ENCODE measurements at regions not wholly inside any gene's neighbourhood (a gene's known extent, or its start where the extent isn't known, plus 50 kb on each side); places are given as distances from the start of the nearest gene placed in this dataset.

- Histone ChIP-seq H3K9ac (no peak overlapping the region), H4K20me1 (no peaks in the 10 kb centered on the region), H3K4me2 (no peak overlapping the region), H3K27ac (no peak overlapping the region), H3K4me1 (no peaks in the 10 kb centered on the region), H3K9me3 (no peaks in the 10 kb centered on the region), H3K36me3 (no peaks in the 10 kb centered on the region), H3K4me3 (no peak overlapping the region), H3K27me3 (no peaks in the 10 kb centered on the region)
- no peak for TF ChIP-seq Cebpa-rat (IDR thresholded peaks at IDR 0.05)
These were observed 390.4 kb upstream of the CDH6 start for GRCh38 chr5:30802961-30803705.

GRCh38 chr5:30781643-30782042 is 411.8 kb upstream of the CDH6 start:
- no peaks in the 10 kb centered on the region for H3K4me1 ChIP-seq
- no peaks in the 10 kb centered on the region for H3K9me3 ChIP-seq
- no peak for TF ChIP-seq Cebpa-rat (IDR thresholded peaks at IDR 0.05)
- no peaks in the 10 kb centered on the region for H3K27me3 ChIP-seq
- no peaks in the 10 kb centered on the region for H3K36me3 ChIP-seq
- no peak overlapping the region for H3K9ac ChIP-seq
- no peak overlapping the region for H3K27ac ChIP-seq
- no peak overlapping the region for H3K4me2 ChIP-seq
- H4K20me1 ChIP-seq: no peaks in the 10 kb centered on the region
- H3K4me3 ChIP-seq: no peak overlapping the region

GRCh38 chr5:30768056-30768690 is 425.3 kb upstream of the CDH6 start:
- H3K4me2 ChIP-seq: no peak overlapping the region
- no peak overlapping the region for H3K9ac ChIP-seq
- H3K9me3 ChIP-seq: no peaks in the 10 kb centered on the region
- H3K4me1 ChIP-seq: no peaks in the 10 kb centered on the region
- H3K27me3 ChIP-seq: no peaks in the 10 kb centered on the region
- no peak overlapping the region for H3K4me3 ChIP-seq
- no peaks in the 10 kb centered on the region for H4K20me1 ChIP-seq
- no peaks in the 10 kb centered on the region for H3K36me3 ChIP-seq
- no peak for TF ChIP-seq Cebpa-rat (IDR thresholded peaks at IDR 0.05)
- H3K27ac ChIP-seq: no peak overlapping the region

GRCh38 chr5:30765706-30766105 is 427.8 kb upstream of the CDH6 start:
- no peaks in the 10 kb centered on the region for H3K4me1 ChIP-seq
- no peaks in the 10 kb centered on the region for H4K20me1 ChIP-seq
- H3K4me2 ChIP-seq: no peak overlapping the region
- no peaks in the 10 kb centered on the region for H3K27me3 ChIP-seq
- no peak overlapping the region for H3K4me3 ChIP-seq
- H3K27ac ChIP-seq: no peak overlapping the region
- no peak overlapping the region for H3K9ac ChIP-seq
- no peaks in the 10 kb centered on the region for H3K36me3 ChIP-seq
- no peaks in the 10 kb centered on the region for H3K9me3 ChIP-seq
- TF ChIP-seq Cebpa-rat (IDR thresholded peaks at IDR 0.05): no peak

- no peak for TF ChIP-seq Cebpa-rat (IDR thresholded peaks at IDR 0.05)
- Histone ChIP-seq H3K27ac (no peak overlapping the region), H4K20me1 (no peaks in the 10 kb centered on the region), H3K4me2 (no peak overlapping the region), H3K27me3 (no peaks in the 10 kb centered on the region), H3K36me3 (no peaks in the 10 kb centered on the region), H3K9ac (no peak overlapping the region), H3K4me3 (no peak overlapping the region), H3K4me1 (no peaks in the 10 kb centered on the region), H3K9me3 (no peaks in the 10 kb centered on the region)
These were observed 428.3 kb upstream of the CDH6 start for GRCh38 chr5:30765227-30765626.

GRCh38 chr5:30764704-30765103 is 428.8 kb upstream of the CDH6 start:
- no peak overlapping the region for H3K4me2 ChIP-seq
- no peaks in the 10 kb centered on the region for H4K20me1 ChIP-seq
- H3K36me3 ChIP-seq: no peaks in the 10 kb centered on the region
- H3K4me3 ChIP-seq: no peak overlapping the region
- no peaks in the 10 kb centered on the region for H3K27me3 ChIP-seq
- no peak overlapping the region for H3K9ac ChIP-seq
- no peak for TF ChIP-seq Cebpa-rat (IDR thresholded peaks at IDR 0.05)
- no peak overlapping the region for H3K27ac ChIP-seq
- H3K4me1 ChIP-seq: no peaks in the 10 kb centered on the region
- H3K9me3 ChIP-seq: no peaks in the 10 kb centered on the region

- no peak overlapping the region for H3K27ac ChIP-seq
- no peak overlapping the region for H3K9ac ChIP-seq
- H3K36me3 ChIP-seq: no peaks in the 10 kb centered on the region
- no peaks in the 10 kb centered on the region for H4K20me1 ChIP-seq
- H3K9me3 ChIP-seq: no peaks in the 10 kb centered on the region
- no peak overlapping the region for H3K4me3 ChIP-seq
- no peaks in the 10 kb centered on the region for H3K27me3 ChIP-seq
- no peak overlapping the region for H3K4me2 ChIP-seq
- H3K4me1 ChIP-seq: no peaks in the 10 kb centered on the region
- TF ChIP-seq Cebpa-rat (IDR thresholded peaks at IDR 0.05): no peak
These were observed 433.8 kb upstream of the CDH6 start for GRCh38 chr5:30759731-30760130.

GRCh38 chr5:30752015-30752414 is 441.5 kb upstream of the CDH6 start:
- Histone ChIP-seq H3K27me3 (no peaks in the 10 kb centered on the region), H3K9me3 (no peaks in the 10 kb centered on the region), H3K4me1 (no peaks in the 10 kb centered on the region), H3K9ac (no peak overlapping the region), H3K36me3 (no peaks in the 10 kb centered on the region), H3K27ac (no peak overlapping the region), H4K20me1 (no peaks in the 10 kb centered on the region), H3K4me2 (no peak overlapping the region), H3K4me3 (no peak overlapping the region)
- no peak for TF ChIP-seq Cebpa-rat (IDR thresholded peaks at IDR 0.05)

GRCh38 chr5:30749971-30750370 is 443.5 kb upstream of the CDH6 start:
- Histone ChIP-seq H3K9ac (no peak overlapping the region), H3K27me3 (no peaks in the 10 kb centered on the region), H3K36me3 (no peaks in the 10 kb centered on the region), H3K4me3 (no peak overlapping the region), H3K9me3 (no peaks in the 10 kb centered on the region), H4K20me1 (no peaks in the 10 kb centered on the region), H3K4me2 (no peak overlapping the region), H3K4me1 (no peaks in the 10 kb centered on the region), H3K27ac (no peak overlapping the region)
- no peak for TF ChIP-seq Cebpa-rat (IDR thresholded peaks at IDR 0.05)

GRCh38 chr5:30747412-30747811 is 446.1 kb upstream of the CDH6 start:
- Histone ChIP-seq H4K20me1 (no peaks in the 10 kb centered on the region), H3K27ac (no peak overlapping the region), H3K4me3 (no peak overlapping the region), H3K4me2 (no peak overlapping the region), H3K4me1 (no peaks in the 10 kb centered on the region), H3K36me3 (no peaks in the 10 kb centered on the region), H3K27me3 (no peaks in the 10 kb centered on the region), H3K9ac (no peak overlapping the region), H3K9me3 (no peaks in the 10 kb centered on the region)
- TF ChIP-seq Cebpa-rat (IDR thresholded peaks at IDR 0.05): no peak

Measured in BLaER1 (cell line).